ENCODE measurements at regions not wholly inside any gene's neighbourhood (a gene's known extent, or its start where the extent isn't known, plus 50 kb on each side); places are given as distances from the start of the nearest gene placed in this dataset.

DNA sequence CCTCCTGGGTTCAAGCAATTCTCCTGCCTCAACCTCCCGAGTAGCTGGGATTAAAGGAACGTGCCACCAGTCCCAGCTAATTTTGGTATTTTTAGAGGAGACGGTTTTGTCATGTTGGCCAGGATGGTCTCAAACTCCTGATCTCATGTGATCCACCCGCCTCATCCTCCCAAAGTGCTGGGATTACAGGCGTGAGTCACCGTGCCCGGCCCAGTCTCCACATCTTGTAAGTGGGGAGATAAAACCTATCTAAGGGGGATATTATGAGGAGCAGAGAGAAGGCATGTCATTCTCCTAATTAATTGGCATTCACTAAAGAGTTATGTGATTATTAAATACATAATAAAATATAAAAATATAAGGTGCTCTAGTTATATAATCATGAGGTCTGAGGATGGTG is 94.1 kb upstream of the BOD1 start:
- DNase-seq (ENCODE audit: low spot score): no peak
- TF ChIP-seq, protein P1, sequence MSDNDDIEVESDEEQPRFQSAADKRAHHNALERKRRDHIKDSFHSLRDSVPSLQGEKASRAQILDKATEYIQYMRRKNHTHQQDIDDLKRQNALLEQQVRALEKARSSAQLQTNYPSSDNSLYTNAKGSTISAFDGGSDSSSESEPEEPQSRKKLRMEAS (IDR thresholded peaks at IDR 0.05): no peak
- no peak for TF ChIP-seq NR2F2 (IDR thresholded peaks at IDR 0.05)
- no peak for TF ChIP-seq JUND (IDR thresholded peaks at IDR 0.05)
- no peak for TF ChIP-seq RXRA (IDR thresholded peaks at IDR 0.05)
- no peak for TF ChIP-seq EGR1 (IDR thresholded peaks at IDR 0.05; ENCODE audit: low read depth in 2 of 2)
- no peak for TF ChIP-seq GABPA (IDR thresholded peaks at IDR 0.05 in 1 of 2, conservative IDR thresholded peaks at IDR 0.05 in 1 of 2)
- no peak for TF ChIP-seq HNF4G (IDR thresholded peaks at IDR 0.05)
- TF ChIP-seq, protein P2, sequence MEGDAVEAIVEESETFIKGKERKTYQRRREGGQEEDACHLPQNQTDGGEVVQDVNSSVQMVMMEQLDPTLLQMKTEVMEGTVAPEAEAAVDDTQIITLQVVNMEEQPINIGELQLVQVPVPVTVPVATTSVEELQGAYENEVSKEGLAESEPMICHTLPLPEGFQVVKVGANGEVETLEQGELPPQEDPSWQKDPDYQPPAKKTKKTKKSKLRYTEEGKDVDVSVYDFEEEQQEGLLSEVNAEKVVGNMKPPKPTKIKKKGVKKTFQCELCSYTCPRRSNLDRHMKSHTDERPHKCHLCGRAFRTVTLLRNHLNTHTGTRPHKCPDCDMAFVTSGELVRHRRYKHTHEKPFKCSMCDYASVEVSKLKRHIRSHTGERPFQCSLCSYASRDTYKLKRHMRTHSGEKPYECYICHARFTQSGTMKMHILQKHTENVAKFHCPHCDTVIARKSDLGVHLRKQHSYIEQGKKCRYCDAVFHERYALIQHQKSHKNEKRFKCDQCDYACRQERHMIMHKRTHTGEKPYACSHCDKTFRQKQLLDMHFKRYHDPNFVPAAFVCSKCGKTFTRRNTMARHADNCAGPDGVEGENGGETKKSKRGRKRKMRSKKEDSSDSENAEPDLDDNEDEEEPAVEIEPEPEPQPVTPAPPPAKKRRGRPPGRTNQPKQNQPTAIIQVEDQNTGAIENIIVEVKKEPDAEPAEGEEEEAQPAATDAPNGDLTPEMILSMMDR (IDR thresholded peaks at IDR 0.05; ENCODE audit: low read depth, low read length, missing input control): no peak
- no peak for TF ChIP-seq YY1 (IDR thresholded peaks at IDR 0.05)
- no peak for TF ChIP-seq FOXA1 (IDR thresholded peaks at IDR 0.05)
- no peak for TF ChIP-seq TAF1 (conservative IDR thresholded peaks at IDR 0.05)

DNA sequence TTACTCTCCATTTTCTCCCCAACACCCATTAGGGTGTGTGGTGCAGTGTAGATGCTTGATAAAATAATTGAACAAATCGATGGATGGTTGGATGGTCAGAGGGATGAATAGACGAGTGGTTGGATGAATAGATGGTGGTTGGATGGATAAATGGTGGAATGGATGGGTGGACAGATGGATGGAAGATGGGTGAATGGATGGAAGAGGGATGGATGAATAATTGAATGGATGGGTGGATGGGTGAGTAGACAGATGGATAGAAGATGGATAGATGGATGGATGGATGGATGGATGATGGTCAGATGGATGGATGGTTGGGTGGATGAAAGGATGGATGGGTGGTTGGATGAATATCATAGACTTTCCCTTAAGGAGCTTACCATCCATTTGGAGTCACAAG is 95.0 kb upstream of the BOD1 start:
- Histone ChIP-seq H3K4me1 (ENCODE audit: control insufficient read depth in 4 of 4, insufficient read depth in 4 of 4, low read length in 3 of 4) (no peaks in the 10 kb centered on the region), H3K9ac (ENCODE audit: low read depth in 1 of 2, low read length in 2 of 2) (no peak overlapping the region), H3K27ac (ENCODE audit: low read depth in 1 of 2, low read length in 2 of 2) (no peak overlapping the region), H3K27me3 (ENCODE audit: control insufficient read depth in 4 of 4, insufficient read depth in 4 of 4, low read length in 3 of 4) (no peaks in the 10 kb centered on the region), H3K36me3 (ENCODE audit: control insufficient read depth in 4 of 4, insufficient read depth in 3 of 4, low read depth in 1 of 4, low read length in 3 of 4) (no peaks in the 10 kb centered on the region), H3K9me3 (ENCODE audit: control insufficient read depth in 4 of 4, low read length in 3 of 4) (no peaks in the 10 kb centered on the region), H3K4me3 (ENCODE audit: low read depth in 1 of 3, low read length in 3 of 3) (no peak overlapping the region)
- TF ChIP-seq, protein P3, sequence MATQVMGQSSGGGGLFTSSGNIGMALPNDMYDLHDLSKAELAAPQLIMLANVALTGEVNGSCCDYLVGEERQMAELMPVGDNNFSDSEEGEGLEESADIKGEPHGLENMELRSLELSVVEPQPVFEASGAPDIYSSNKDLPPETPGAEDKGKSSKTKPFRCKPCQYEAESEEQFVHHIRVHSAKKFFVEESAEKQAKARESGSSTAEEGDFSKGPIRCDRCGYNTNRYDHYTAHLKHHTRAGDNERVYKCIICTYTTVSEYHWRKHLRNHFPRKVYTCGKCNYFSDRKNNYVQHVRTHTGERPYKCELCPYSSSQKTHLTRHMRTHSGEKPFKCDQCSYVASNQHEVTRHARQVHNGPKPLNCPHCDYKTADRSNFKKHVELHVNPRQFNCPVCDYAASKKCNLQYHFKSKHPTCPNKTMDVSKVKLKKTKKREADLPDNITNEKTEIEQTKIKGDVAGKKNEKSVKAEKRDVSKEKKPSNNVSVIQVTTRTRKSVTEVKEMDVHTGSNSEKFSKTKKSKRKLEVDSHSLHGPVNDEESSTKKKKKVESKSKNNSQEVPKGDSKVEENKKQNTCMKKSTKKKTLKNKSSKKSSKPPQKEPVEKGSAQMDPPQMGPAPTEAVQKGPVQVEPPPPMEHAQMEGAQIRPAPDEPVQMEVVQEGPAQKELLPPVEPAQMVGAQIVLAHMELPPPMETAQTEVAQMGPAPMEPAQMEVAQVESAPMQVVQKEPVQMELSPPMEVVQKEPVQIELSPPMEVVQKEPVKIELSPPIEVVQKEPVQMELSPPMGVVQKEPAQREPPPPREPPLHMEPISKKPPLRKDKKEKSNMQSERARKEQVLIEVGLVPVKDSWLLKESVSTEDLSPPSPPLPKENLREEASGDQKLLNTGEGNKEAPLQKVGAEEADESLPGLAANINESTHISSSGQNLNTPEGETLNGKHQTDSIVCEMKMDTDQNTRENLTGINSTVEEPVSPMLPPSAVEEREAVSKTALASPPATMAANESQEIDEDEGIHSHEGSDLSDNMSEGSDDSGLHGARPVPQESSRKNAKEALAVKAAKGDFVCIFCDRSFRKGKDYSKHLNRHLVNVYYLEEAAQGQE (IDR thresholded peaks at IDR 0.05): no peak
- TF ChIP-seq HNF4A (conservative IDR thresholded peaks at IDR 0.05): no peak
- TF ChIP-seq TAF1 (conservative IDR thresholded peaks at IDR 0.05): no peak
- no peak for TF ChIP-seq NR2F2 (IDR thresholded peaks at IDR 0.05)
- TF ChIP-seq, protein P4, sequence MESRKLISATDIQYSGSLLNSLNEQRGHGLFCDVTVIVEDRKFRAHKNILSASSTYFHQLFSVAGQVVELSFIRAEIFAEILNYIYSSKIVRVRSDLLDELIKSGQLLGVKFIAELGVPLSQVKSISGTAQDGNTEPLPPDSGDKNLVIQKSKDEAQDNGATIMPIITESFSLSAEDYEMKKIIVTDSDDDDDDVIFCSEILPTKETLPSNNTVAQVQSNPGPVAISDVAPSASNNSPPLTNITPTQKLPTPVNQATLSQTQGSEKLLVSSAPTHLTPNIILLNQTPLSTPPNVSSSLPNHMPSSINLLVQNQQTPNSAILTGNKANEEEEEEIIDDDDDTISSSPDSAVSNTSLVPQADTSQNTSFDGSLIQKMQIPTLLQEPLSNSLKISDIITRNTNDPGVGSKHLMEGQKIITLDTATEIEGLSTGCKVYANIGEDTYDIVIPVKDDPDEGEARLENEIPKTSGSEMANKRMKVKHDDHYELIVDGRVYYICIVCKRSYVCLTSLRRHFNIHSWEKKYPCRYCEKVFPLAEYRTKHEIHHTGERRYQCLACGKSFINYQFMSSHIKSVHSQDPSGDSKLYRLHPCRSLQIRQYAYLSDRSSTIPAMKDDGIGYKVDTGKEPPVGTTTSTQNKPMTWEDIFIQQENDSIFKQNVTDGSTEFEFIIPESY (IDR thresholded peaks at IDR 0.05): no peak
- no peak for TF ChIP-seq EGR1 (IDR thresholded peaks at IDR 0.05; ENCODE audit: low read depth in 2 of 2)
- no peak for TF ChIP-seq JUND (IDR thresholded peaks at IDR 0.05)
- no peak for TF ChIP-seq GABPA (IDR thresholded peaks at IDR 0.05 in 1 of 2, conservative IDR thresholded peaks at IDR 0.05 in 1 of 2)
- no peak for DNase-seq (ENCODE audit: low spot score)
- 91% methylated on average over 2 of the region's 2 CpGs for WGBS

More for the DNA sequence above, 94.1 kb upstream of the BOD1 start:
- H3K4me1 ChIP-seq (ENCODE audit: control insufficient read depth in 4 of 4, insufficient read depth in 4 of 4, low read length in 3 of 4): no peaks in the 10 kb centered on the region
- no peaks in the 10 kb centered on the region for H3K36me3 ChIP-seq (ENCODE audit: control insufficient read depth in 4 of 4, insufficient read depth in 3 of 4, low read depth in 1 of 4, low read length in 3 of 4)
- no peak overlapping the region for H3K4me3 ChIP-seq (ENCODE audit: low read depth in 1 of 3, low read length in 3 of 3)
- H3K27me3 ChIP-seq (ENCODE audit: control insufficient read depth in 4 of 4, insufficient read depth in 4 of 4, low read length in 3 of 4): no peaks in the 10 kb centered on the region
- WGBS: 97% methylated on average over 7 of the region's 7 CpGs
- no peak overlapping the region for H3K27ac ChIP-seq (ENCODE audit: low read depth in 1 of 2, low read length in 2 of 2)
- H3K9ac ChIP-seq (ENCODE audit: low read depth in 1 of 2, low read length in 2 of 2): no peak overlapping the region
- H3K9me3 ChIP-seq (ENCODE audit: control insufficient read depth in 4 of 4, low read length in 3 of 4): no peaks in the 10 kb centered on the region

All from liver (tissue), 8 donors.